ENCODE measurements at regions not wholly inside any gene's neighbourhood (a gene's known extent, or its start where the extent isn't known, plus 50 kb on each side); places are given as distances from the start of the nearest gene placed in this dataset.

- TF ChIP-seq EZH2 (IDR thresholded peaks at IDR 0.05) = no peak
- no peak for TF ChIP-seq CTCF (IDR thresholded peaks at IDR 0.05)
- TF ChIP-seq EZH2phosphoT487 (IDR thresholded peaks at IDR 0.05) = no peak
Measured at GRCh38 chr2:21567395-21567794, 443.6 kb downstream of the TDRD15 start.
